Activated naive CD4-positive, alpha-beta T cell treated with anti-CD3 and anti-CD28 coated beads for 36 hours (primary cell): ENCODE measurements at regions not wholly inside any gene's neighbourhood (a gene's known extent, or its start where the extent isn't known, plus 50 kb on each side); places are given as distances from the start of the nearest gene placed in this dataset.
"Not testable (repeated sequence)": the region's sequence is repeated elsewhere in the genome, so short reads cannot be mapped to it uniquely, and the experiment has no call there.

ENCODE experiments used
- CTCF ChIA-PET: fragments of 350-600 bp; sonication (Branson Sonifier 250); formaldehyde crosslinking; loops from one replicate; lab custom pipeline; 2021; ENCODE audit warnings: antibody characterized with exemption; lab: Charles Lee
- DNase-seq: peaks from one replicate; pipeline ENCODE4 v3.0.0-alpha.2; 2020
- H3K27ac Mint-ChIP-seq: one replicate; pipeline ENCODE4 v1.8.0; 2021; ENCODE audit warnings: mild to moderate bottlenecking, mixed read lengths
- H3K27me3 Mint-ChIP-seq: one replicate; pipeline ENCODE4 v1.8.0; 2021; ENCODE audit warnings: low read depth, mixed read lengths
- H3K36me3 Mint-ChIP-seq: one replicate; pipeline ENCODE4 v1.8.0; 2021; ENCODE audit warnings: low read depth, mixed read lengths
- H3K4me1 Mint-ChIP-seq: one replicate; pipeline ENCODE4 v1.8.0; 2021; ENCODE audit warnings: low read depth, mixed read lengths
- H3K4me3 Mint-ChIP-seq: one replicate; pipeline ENCODE4 v1.8.0; 2021; ENCODE audit warnings: mild to moderate bottlenecking, moderate library complexity, mixed read lengths
- H3K9me3 Mint-ChIP-seq: one replicate; pipeline ENCODE4 v1.8.0; 2021; ENCODE audit warnings: mixed read lengths
- intact Hi-C: fragments of 100-400 bp; cut with micrococcal nuclease; formaldehyde crosslinking; loops from one replicate; pipeline ENCODE4 v1.15.1; 2023

- intact Hi-C loops, result no loop called here
- no peak overlapping the region for H3K27ac Mint-ChIP-seq
- H3K9me3 Mint-ChIP-seq, result no peaks in the 10 kb centered on the region
- CTCF ChIA-PET, result no interaction called here
- no peaks in the 10 kb centered on the region for H3K36me3 Mint-ChIP-seq
- H3K4me1 Mint-ChIP-seq, result no peaks in the 10 kb centered on the region
- no peaks in the 10 kb centered on the region for H3K27me3 Mint-ChIP-seq
- no peak overlapping the region for H3K4me3 Mint-ChIP-seq
- no peak for DNase-seq
Measured at GRCh38 chr21:34221331-34222030, 142.3 kb upstream of the KCNE2 start.

DNA sequence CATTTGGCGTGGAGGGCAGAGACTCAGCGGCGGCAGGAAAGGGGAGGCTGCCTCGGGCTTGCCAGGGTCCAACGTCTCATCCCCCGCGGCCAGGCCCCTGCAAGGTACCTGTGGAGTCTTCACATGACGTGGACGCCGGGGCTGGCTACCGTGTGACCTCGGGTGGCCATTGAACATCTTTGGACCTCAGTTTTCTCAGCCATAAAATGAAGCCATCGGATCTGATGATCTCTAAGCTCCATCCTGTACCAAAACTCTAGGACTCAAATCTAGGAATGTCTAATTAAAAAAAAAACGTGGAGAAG, 141.8 kb upstream of the KCNE2 start:
- Mint-ChIP-seq H3K27ac (no peak overlapping the region), H3K4me3 (no peak overlapping the region), H3K9me3 (no peaks in the 10 kb centered on the region), H3K27me3 (no peaks in the 10 kb centered on the region), H3K36me3 (no peaks in the 10 kb centered on the region), H3K4me1 (no peaks in the 10 kb centered on the region)
- CTCF ChIA-PET, result interaction anchor here (0.6 kb wide), 1 partner anchor 65 kb away, joined by 4 read pairs; no protein-coding TSS in a partner anchor
- no peak for DNase-seq
- intact Hi-C loops, result no loop called here

GRCh38 chr21:34223376-34223775, 140.4 kb upstream of the KCNE2 start:
- DNase-seq, result no peak
- Mint-ChIP-seq H3K4me3 (no peak overlapping the region), H3K9me3 (no peaks in the 10 kb centered on the region), H3K4me1 (no peaks in the 10 kb centered on the region), H3K27ac (no peak overlapping the region), H3K27me3 (no peaks in the 10 kb centered on the region), H3K36me3 (no peaks in the 10 kb centered on the region)
- intact Hi-C loops, result no loop called here
- CTCF ChIA-PET, result interaction anchor here (0.7 kb wide), 1 partner anchor 299 kb away, joined by 3 read pairs; no protein-coding TSS in a partner anchor

DNA sequence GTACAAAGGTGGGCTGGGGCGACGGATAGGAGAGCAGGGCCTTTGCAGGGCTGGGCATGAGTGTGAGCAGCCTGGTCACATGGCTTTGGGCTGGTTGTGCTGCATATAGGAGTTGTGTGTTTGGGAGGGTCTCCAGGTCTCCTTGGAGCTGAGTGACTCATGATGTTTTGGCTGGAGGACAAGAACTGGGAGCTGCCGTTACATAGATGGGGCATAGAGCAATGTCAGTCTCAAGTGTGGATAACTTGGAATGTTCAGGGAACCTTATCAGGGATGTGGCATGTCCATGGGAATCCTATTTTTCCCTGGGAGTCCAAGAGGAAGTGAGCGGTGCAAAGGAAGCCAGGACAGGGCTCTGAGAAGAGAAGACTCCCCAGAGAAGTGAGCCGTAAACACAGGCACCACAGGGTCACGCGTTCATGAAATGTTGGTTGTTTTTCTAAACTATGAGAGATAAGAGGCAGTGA, 136.4 kb upstream of the KCNE2 start:
- intact Hi-C loops, result no loop called here
- H3K27me3 Mint-ChIP-seq, result no peaks in the 10 kb centered on the region
- CTCF ChIA-PET, result interaction anchor here (1.2 kb wide), 1 partner anchor 121 kb away, joined by 3 read pairs; no protein-coding TSS in a partner anchor
- H3K4me1 Mint-ChIP-seq, result no peaks in the 10 kb centered on the region
- no peaks in the 10 kb centered on the region for H3K9me3 Mint-ChIP-seq
- no peak overlapping the region for H3K4me3 Mint-ChIP-seq
- H3K36me3 Mint-ChIP-seq, result no peaks in the 10 kb centered on the region
- H3K27ac Mint-ChIP-seq, result no peak overlapping the region
- no peak for DNase-seq

DNA sequence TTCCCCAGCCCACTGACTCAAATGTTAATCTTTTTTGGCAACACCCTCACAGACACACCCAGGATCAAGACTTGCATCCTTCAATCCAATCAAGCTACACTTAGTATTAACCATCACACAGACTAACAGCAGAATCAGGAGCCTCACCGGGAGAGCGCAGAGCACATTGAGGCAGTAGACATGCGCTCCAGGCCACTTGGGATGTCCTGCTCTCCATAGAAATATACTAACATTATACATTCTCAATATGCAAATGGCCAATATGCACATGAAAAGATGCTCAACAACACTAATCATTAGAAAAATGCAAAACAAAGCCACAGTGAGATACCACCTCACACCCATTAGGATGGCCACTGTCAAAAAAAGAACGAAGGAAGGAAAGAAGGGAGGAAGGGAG, 135.0 kb upstream of the KCNE2 start:
- intact Hi-C loops, result no loop called here
- no peak overlapping the region for H3K27ac Mint-ChIP-seq

GRCh38 chr21:34229353-34229752, 134.5 kb upstream of the KCNE2 start:
- Mint-ChIP-seq H3K9me3 (no peaks in the 10 kb centered on the region), H3K36me3 (no peaks in the 10 kb centered on the region), H3K4me1 (no peaks in the 10 kb centered on the region), H3K4me3 (no peak overlapping the region), H3K27me3 (no peaks in the 10 kb centered on the region), H3K27ac (no peak overlapping the region)
- CTCF ChIA-PET, result no interaction called here
- intact Hi-C loops, result no loop called here
- DNase-seq, result no peak

More for the DNA sequence above, 135.0 kb upstream of the KCNE2 start:
- no peak for DNase-seq
- CTCF ChIA-PET, result no interaction called here
- H3K4me1 Mint-ChIP-seq, result no peaks in the 10 kb centered on the region
- H3K36me3 Mint-ChIP-seq, result no peaks in the 10 kb centered on the region
- H3K4me3 Mint-ChIP-seq, result no peak overlapping the region
- H3K27me3 Mint-ChIP-seq, result no peaks in the 10 kb centered on the region
- H3K9me3 Mint-ChIP-seq, result no peaks in the 10 kb centered on the region

DNA sequence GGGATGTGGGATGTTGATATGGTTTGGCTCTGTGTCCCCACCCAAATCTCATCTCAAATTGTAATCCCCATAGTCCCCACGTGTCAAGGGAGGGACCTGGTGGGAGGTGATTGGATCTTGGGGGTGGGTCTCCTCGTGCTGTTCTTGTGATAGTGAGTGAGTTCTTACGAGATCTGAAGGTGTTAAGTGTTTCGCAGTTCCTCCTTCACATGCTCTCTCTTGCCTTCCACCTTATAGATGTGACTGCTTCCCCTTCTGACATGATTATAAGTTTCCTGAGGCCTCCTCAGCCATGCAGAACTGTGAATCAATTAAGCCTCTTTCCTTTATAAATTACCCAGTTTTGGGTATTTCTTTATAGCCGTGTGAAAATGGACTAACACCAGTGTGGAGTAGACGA, 130.1 kb upstream of the KCNE2 start:
- H3K9me3 Mint-ChIP-seq, intact Hi-C loops, H3K36me3 Mint-ChIP-seq, H3K27me3 Mint-ChIP-seq, H3K4me1 Mint-ChIP-seq, CTCF ChIA-PET, DNase-seq, H3K4me3 Mint-ChIP-seq, H3K27ac Mint-ChIP-seq: not testable (repeated sequence)

DNA sequence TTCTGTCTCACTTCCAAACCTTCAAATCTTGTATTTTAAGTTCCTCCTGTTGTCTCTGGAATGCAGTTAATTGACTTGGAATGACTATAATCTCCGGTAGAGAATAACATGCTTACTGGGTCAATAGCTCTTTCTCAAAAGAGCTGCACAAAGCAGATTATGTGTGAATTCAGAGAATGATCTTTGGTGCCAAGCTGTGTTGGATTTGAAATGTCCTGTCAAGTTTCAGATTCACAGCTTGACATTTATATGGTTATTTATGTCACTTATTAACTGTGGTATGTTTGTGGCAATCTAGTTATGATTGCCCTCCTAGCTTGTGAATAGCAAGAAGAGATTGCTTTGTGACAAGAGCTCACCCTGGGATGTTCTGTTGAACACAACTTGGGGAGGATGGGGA, 128.3 kb upstream of the KCNE2 start:
- Mint-ChIP-seq H3K27me3 (no peaks in the 10 kb centered on the region), H3K4me1 (no peaks in the 10 kb centered on the region), H3K9me3 (peaks cover 5% of the 10 kb centered on the region), H3K36me3 (no peaks in the 10 kb centered on the region), H3K27ac (no peak overlapping the region), H3K4me3 (no peak overlapping the region)
- CTCF ChIA-PET, result interaction anchor here (0.8 to 1.8 kb wide), 3 partner anchors 54 to 312 kb away, joined by 4 to 10 read pairs (median 5); no protein-coding TSS in a partner anchor
- DNase-seq, result no peak
- intact Hi-C loops, result no loop called here

DNA sequence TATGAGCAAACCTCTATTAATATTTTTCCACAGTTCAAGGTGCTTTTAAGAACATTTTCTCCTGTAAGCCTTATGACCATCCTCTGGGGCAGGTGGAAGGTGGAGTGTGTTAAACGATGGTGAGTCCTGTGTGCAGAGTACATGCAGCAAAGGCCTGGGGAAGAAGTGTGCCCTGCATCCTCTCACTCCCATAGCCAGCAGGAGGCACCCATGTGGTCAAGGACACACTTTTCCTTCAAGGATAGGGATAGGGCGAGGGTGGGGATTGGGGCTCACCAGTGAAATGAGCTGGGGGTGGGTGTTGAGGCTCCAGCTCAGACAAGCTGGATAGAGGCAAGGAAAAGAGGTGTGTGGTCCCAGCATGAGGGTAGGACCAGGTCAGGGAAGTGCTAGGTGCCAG, 120.8 kb upstream of the KCNE2 start:
- no peak for DNase-seq
- Mint-ChIP-seq H3K27me3 (no peaks in the 10 kb centered on the region), H3K9me3 (peaks cover 5% of the 10 kb centered on the region), H3K4me1 (no peaks in the 10 kb centered on the region), H3K36me3 (no peaks in the 10 kb centered on the region), H3K27ac (no peak overlapping the region), H3K4me3 (no peak overlapping the region)
- CTCF ChIA-PET, result interaction anchor here (2.7 kb wide), 1 partner anchor 319 kb away, joined by 15 read pairs; no protein-coding TSS in a partner anchor
- intact Hi-C loops, result loop anchor here (1.0 kb wide), 2 partner anchors 114 to 319 kb away; no protein-coding TSS in a partner anchor

DNA sequence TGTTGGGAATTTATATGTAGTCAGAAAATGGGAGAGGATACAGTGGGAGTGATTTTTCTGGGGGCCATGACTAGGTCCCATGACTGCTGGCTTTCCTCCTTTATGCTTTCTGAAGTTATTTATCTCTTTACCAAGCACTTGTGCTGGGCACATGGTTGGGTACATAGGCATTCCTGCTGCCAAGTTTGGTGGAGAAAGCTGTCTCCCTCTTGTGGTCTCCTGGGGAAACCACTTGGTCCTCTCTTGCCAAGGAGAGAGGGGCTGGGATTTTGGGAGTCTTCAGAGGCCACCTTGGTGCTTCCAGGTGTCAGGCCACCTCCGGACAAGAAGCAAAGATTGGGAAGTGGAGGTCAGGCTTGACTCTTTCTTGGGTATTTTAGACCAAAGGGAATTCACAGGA, 120.2 kb upstream of the KCNE2 start:
- H3K4me3 Mint-ChIP-seq, result no peak overlapping the region
- peak; percentile 60 for DNase-seq
- no peak overlapping the region for H3K27ac Mint-ChIP-seq
- intact Hi-C loops, result loop anchor here (1.0 kb wide), 2 partner anchors 114 to 319 kb away; no protein-coding TSS in a partner anchor
- H3K4me1 Mint-ChIP-seq, result no peaks in the 10 kb centered on the region
- CTCF ChIA-PET, result interaction anchor here (2.7 to 2.9 kb wide), 2 partner anchors 320 kb away, joined by 15 to 20 read pairs; no protein-coding TSS in a partner anchor
- no peaks in the 10 kb centered on the region for H3K27me3 Mint-ChIP-seq
- H3K9me3 Mint-ChIP-seq, result peaks cover 5% of the 10 kb centered on the region
- no peaks in the 10 kb centered on the region for H3K36me3 Mint-ChIP-seq

DNA sequence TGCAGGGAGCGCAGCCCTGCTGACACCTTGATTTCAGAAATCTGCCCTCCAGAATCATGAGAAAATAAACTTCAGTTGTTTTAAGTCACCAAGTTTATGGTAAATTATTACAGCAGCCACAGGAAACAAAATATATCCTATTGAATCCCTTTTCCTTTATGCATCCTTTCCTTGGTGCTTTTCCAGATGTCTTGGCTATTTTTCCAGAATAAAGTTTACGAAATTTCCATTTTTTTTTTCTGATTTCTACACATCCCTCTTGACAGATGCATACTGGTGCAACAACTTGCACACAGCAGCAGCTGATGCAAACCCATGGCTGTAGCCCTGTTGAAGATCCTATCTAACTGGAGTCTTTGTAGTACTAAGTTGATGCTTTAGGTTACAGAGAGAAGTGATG, 111.1 kb upstream of the KCNE2 start:
- Mint-ChIP-seq H3K27me3 (peaks cover 1% of the 10 kb centered on the region), H3K9me3 (peaks cover 34% of the 10 kb centered on the region), H3K4me3 (no peak overlapping the region), H3K36me3 (no peaks in the 10 kb centered on the region), H3K4me1 (no peaks in the 10 kb centered on the region), H3K27ac (no peak overlapping the region)
- CTCF ChIA-PET, result no interaction called here
- intact Hi-C loops, result no loop called here
- no peak for DNase-seq

DNA sequence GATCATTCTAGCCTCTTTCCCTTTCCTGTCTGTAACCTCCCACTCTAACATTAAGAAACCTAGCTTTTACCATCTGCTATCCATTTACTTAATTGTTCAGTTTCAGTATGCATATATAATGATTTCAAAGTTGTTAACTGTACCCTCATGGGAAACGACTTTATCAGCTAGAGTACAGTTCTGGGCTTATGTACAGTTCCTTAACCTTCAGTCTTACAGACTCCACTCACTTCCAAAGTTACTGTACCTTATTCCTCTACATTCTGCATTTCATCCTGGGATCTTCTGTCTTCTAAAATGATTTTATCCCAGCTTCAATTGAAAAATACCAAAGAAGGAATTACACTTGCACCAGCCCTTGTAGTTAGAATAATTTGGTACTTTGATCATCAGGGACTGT, 108.7 kb upstream of the KCNE2 start:
- Mint-ChIP-seq H3K36me3 (no peaks in the 10 kb centered on the region), H3K27me3 (peaks cover 1% of the 10 kb centered on the region)
- intact Hi-C loops, result no loop called here

More for the DNA sequence above, 108.7 kb upstream of the KCNE2 start:
- no peaks in the 10 kb centered on the region for H3K4me1 Mint-ChIP-seq
- no peak overlapping the region for H3K4me3 Mint-ChIP-seq
- CTCF ChIA-PET, result no interaction called here
- DNase-seq, result no peak
- H3K27ac Mint-ChIP-seq, result no peak overlapping the region
- peaks cover 32% of the 10 kb centered on the region for H3K9me3 Mint-ChIP-seq
